ENCODE measurements at regions not wholly inside any gene's neighbourhood (a gene's known extent, or its start where the extent isn't known, plus 50 kb on each side); places are given as distances from the start of the nearest gene placed in this dataset.

- no peak overlapping the region for H2AK5ac ChIP-seq (ENCODE audit: insufficient read length, low read length)
- no peaks in the 10 kb centered on the region for H3K9me3 ChIP-seq (ENCODE audit: control insufficient read depth, low read depth, low read length)
- H4K91ac ChIP-seq (ENCODE audit: insufficient read length, low read depth, low read length), result no peak overlapping the region
- H3K23me2 ChIP-seq (ENCODE audit: insufficient read length, low read depth, low read length, poor library complexity, severe bottlenecking), result no peaks in the 10 kb centered on the region
- H3K14ac ChIP-seq (ENCODE audit: insufficient read depth, low read length), result no peak overlapping the region
- no peak overlapping the region for H3K4me2 ChIP-seq (ENCODE audit: insufficient read depth, insufficient read length, low read length)
- H3K9ac ChIP-seq (ENCODE audit: extremely low read depth, insufficient read length, low read length), result no peak overlapping the region
- H2BK12ac ChIP-seq (ENCODE audit: insufficient read length, low read depth, low read length), result no peak overlapping the region
- H3T11ph ChIP-seq (ENCODE audit: low read length), result no peak overlapping the region
- no peak overlapping the region for H3K18ac ChIP-seq (ENCODE audit: insufficient read length, low read depth, low read length)
- no peaks in the 10 kb centered on the region for H3K79me2 ChIP-seq (ENCODE audit: insufficient read depth, low read length)
- no peaks in the 10 kb centered on the region for H4K20me1 ChIP-seq (ENCODE audit: control insufficient read depth, insufficient read depth, insufficient read length)
- H3K27me3 Mint-ChIP-seq (ENCODE audit: low read depth), result peaks cover 5% of the 10 kb centered on the region
- H2BK120ac ChIP-seq (ENCODE audit: low read depth, low read length, poor library complexity, severe bottlenecking), result no peak overlapping the region
- no peak overlapping the region for H4K8ac ChIP-seq (replicated peaks; ENCODE audit: insufficient read length, low read depth, low read length)
- no peak overlapping the region for H2AFZ ChIP-seq (ENCODE audit: low read length)
- no peak for TF ChIP-seq CTCF (conservative IDR thresholded peaks at IDR 0.05)
- H3K36me3 Mint-ChIP-seq (ENCODE audit: insufficient read depth in 1 of 3, low read depth in 3 of 3), result no peaks in the 10 kb centered on the region
- no peak overlapping the region for H2BK5ac ChIP-seq (ENCODE audit: insufficient read length, low read length)
- no peak overlapping the region for H3K27ac ChIP-seq (ENCODE audit: insufficient read length, low read depth, low read length)
- no peaks in the 10 kb centered on the region for H3K79me1 ChIP-seq (ENCODE audit: insufficient read depth, low read depth, low read length, poor library complexity, severe bottlenecking)
- H2BK15ac ChIP-seq (ENCODE audit: low read depth, low read length), result no peak overlapping the region
- H3K23ac ChIP-seq (ENCODE audit: insufficient read length, low read depth, low read length), result no peak overlapping the region
- H3K27me3 ChIP-seq (ENCODE audit: insufficient read depth, low read length), result no peaks in the 10 kb centered on the region
- peaks cover 0 to 5% of the 10 kb centered on the region in 2 experiments; a peak in 2 of 5 replicates for H3K9me3 Mint-ChIP-seq
- H2BK20ac ChIP-seq (ENCODE audit: low read depth, low read length, poor library complexity, severe bottlenecking), result no peak overlapping the region
- no peak overlapping the region for H3K56ac ChIP-seq (ENCODE audit: insufficient read length, low read depth, low read length)
- H3K4me3 Mint-ChIP-seq, result no peak overlapping the region
- no peak overlapping the region for H3K4ac ChIP-seq (ENCODE audit: low read depth, low read length)
- H4K5ac ChIP-seq (ENCODE audit: insufficient read length, low read depth, low read length), result no peak overlapping the region
- H3K4me1 ChIP-seq (ENCODE audit: insufficient read depth, low read length), result peaks cover 6% of the 10 kb centered on the region; the same call in 1 of the 2 replicates
- peaks cover 21 to 27% of the 10 kb centered on the region in 2 experiments for H3K4me1 Mint-ChIP-seq
- no peak for DNase-seq
- no CpG with 5 or more reads among the region's 5 CpGs for WGBS (ENCODE audit: extremely low coverage, insufficient read length, low lambda C conversion rate)
- no peak overlapping the region for H3K27ac Mint-ChIP-seq
These were observed 248.7 kb upstream of the RREB1 start for GRCh38 chr6:6859105-6859504.
